ENCODE measurements at regions not wholly inside any gene's neighbourhood (a gene's known extent, or its start where the extent isn't known, plus 50 kb on each side); places are given as distances from the start of the nearest gene placed in this dataset.
"Not testable (repeated sequence)": the region's sequence is repeated elsewhere in the genome, so short reads cannot be mapped to it uniquely, and the experiment has no call there.

DNA sequence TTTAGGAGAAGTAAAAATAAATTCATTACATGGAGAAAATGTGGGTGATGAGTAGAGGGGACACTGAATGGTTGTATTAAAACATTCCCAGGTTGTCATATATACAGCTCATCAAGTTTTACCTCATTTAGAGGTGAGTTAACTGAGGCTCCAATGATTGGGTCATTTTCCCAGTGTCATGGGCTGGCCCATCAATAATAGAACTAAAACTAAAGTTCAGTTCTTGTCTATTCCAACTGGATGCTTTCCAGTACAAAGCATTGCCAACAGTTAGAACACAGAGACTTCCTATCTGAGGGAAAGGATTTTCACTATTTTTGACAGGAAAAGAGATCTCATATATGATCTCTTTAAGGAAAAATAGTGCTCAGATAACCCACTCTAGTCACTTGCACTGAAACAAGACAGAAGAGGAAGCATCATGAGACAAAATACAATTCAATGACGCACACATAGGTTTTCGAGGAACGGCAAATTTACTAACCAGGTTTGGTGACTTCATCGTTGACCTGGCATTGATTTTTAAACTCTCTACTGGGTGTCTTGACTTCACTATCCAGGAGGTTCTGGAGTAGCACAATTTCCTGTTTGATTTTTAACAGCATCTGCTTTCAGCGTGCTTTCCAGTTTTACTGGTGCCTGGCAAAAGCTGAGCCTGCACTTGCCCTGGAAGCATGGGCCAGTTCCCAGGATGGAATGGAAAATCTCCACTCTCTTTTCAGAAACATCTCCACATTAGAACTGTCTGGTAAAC lies 195.5 kb upstream of the FBXL4 start:
- H3K4me3 Mint-ChIP-seq (ENCODE audit: low read depth, unreplicated experiment): no peak overlapping the region
- H3K9me3 Mint-ChIP-seq (ENCODE audit: low read depth, unreplicated experiment): no peaks in the 10 kb centered on the region
- TF ChIP-seq, protein P1, sequence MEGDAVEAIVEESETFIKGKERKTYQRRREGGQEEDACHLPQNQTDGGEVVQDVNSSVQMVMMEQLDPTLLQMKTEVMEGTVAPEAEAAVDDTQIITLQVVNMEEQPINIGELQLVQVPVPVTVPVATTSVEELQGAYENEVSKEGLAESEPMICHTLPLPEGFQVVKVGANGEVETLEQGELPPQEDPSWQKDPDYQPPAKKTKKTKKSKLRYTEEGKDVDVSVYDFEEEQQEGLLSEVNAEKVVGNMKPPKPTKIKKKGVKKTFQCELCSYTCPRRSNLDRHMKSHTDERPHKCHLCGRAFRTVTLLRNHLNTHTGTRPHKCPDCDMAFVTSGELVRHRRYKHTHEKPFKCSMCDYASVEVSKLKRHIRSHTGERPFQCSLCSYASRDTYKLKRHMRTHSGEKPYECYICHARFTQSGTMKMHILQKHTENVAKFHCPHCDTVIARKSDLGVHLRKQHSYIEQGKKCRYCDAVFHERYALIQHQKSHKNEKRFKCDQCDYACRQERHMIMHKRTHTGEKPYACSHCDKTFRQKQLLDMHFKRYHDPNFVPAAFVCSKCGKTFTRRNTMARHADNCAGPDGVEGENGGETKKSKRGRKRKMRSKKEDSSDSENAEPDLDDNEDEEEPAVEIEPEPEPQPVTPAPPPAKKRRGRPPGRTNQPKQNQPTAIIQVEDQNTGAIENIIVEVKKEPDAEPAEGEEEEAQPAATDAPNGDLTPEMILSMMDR (IDR thresholded peaks at IDR 0.05; ENCODE audit: unreplicated experiment): no peak
- no TSS peak for BruUV-seq (replicated peaks)
- intact Hi-C loops (cut with micrococcal nuclease; ENCODE audit: unreplicated experiment): no loop called here
- H3K4me1 Mint-ChIP-seq (ENCODE audit: low read depth, unreplicated experiment): no peaks in the 10 kb centered on the region
- no peaks in the 10 kb centered on the region for H3K27me3 Mint-ChIP-seq (ENCODE audit: unreplicated experiment)
- DNase-seq: no peak
- H3K27ac Mint-ChIP-seq (ENCODE audit: unreplicated experiment): no peak overlapping the region
- H3K36me3 Mint-ChIP-seq (ENCODE audit: insufficient read depth, unreplicated experiment): no peaks in the 10 kb centered on the region
- CTCF ChIA-PET: interaction anchor here (1.2 kb wide), 1 partner anchor 98 kb away, joined by 3 read pairs; no protein-coding TSS in a partner anchor

DNA sequence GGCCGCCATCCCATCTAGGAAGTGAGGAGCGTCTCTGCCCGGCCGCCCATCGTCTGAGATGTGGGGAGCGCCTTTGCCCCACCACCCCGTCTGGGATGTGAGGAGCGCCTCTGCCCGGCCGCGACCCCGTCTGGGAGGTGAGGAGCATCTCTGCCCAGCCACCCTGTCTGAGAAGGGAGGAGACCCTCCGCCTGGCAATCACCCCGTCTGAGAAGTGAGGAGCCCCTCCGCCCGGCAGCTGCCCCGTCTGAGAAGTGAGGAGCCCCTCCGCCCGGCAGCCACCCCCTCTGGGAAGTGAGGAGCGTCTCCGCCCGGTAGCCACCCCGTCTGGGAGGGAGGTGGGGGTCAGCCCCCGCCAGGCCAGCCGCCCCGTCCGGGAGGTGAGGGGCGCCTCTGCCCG lies 194.2 kb upstream of the FBXL4 start:
- BruUV-seq (replicated peaks); H3K4me1 Mint-ChIP-seq (ENCODE audit: low read depth, unreplicated experiment); intact Hi-C loops (cut with micrococcal nuclease; ENCODE audit: unreplicated experiment); CTCF ChIA-PET; H3K9me3 Mint-ChIP-seq (ENCODE audit: low read depth, unreplicated experiment); H3K27ac Mint-ChIP-seq (ENCODE audit: unreplicated experiment); H3K36me3 Mint-ChIP-seq (ENCODE audit: insufficient read depth, unreplicated experiment); DNase-seq; H3K4me3 Mint-ChIP-seq (ENCODE audit: low read depth, unreplicated experiment); H3K27me3 Mint-ChIP-seq (ENCODE audit: unreplicated experiment): not testable (repeated sequence)

DNA sequence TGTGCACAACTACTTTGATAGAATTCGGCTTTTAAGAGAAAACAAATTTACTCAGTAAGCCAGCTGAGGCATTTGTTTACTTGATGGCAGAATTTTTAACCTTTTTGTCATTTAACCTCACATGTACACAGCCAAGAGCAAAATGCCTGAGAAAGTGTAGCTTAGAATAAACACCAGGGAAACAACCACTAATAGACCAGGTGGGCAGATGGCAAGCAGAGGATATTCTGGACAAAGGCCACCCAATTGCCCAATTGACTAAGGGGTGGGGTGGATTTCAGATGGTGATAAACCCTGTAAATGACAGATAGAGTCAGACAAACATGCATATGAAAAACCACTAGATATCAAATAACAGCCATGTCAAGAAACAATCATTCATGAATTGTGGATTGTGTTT lies 190.7 kb upstream of the FBXL4 start:
- CTCF ChIA-PET: no interaction called here
- BruUV-seq (replicated peaks): no TSS peak
- Mint-ChIP-seq H3K9me3 (ENCODE audit: low read depth, unreplicated experiment) (no peaks in the 10 kb centered on the region), H3K27me3 (ENCODE audit: unreplicated experiment) (no peaks in the 10 kb centered on the region), H3K27ac (ENCODE audit: unreplicated experiment) (no peak overlapping the region), H3K4me3 (ENCODE audit: low read depth, unreplicated experiment) (no peak overlapping the region), H3K4me1 (ENCODE audit: low read depth, unreplicated experiment) (no peaks in the 10 kb centered on the region), H3K36me3 (ENCODE audit: insufficient read depth, unreplicated experiment) (no peaks in the 10 kb centered on the region)
- no peak for DNase-seq
- intact Hi-C loops (cut with micrococcal nuclease; ENCODE audit: unreplicated experiment): no loop called here
- TF ChIP-seq, protein P1 (IDR thresholded peaks at IDR 0.05; ENCODE audit: unreplicated experiment): no peak

DNA sequence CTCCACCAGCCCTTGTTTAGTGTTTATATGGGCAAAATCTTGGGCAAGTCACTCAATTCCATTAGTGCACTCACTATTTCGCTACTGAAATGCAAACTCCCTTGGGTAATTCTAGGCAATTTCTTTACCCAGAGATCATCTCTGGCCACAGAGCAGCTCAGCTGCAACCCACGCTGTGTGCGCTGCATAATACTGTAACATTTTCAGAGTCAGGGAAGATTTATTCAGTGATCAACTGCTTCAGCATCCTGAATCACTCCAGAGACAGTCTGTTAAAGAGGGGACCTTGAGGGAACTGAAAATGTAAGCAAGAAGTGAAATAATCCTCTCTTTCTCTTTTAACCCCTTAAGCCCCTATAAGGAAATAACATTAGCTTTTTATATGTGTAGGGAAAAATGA lies 189.6 kb upstream of the FBXL4 start:
- no TSS peak for BruUV-seq (replicated peaks)
- Mint-ChIP-seq H3K4me3 (ENCODE audit: low read depth, unreplicated experiment) (no peak overlapping the region), H3K36me3 (ENCODE audit: insufficient read depth, unreplicated experiment) (no peaks in the 10 kb centered on the region), H3K27me3 (ENCODE audit: unreplicated experiment) (no peaks in the 10 kb centered on the region), H3K4me1 (ENCODE audit: low read depth, unreplicated experiment) (no peaks in the 10 kb centered on the region), H3K27ac (ENCODE audit: unreplicated experiment) (no peak overlapping the region), H3K9me3 (ENCODE audit: low read depth, unreplicated experiment) (no peaks in the 10 kb centered on the region)
- TF ChIP-seq, protein P1 (IDR thresholded peaks at IDR 0.05; ENCODE audit: unreplicated experiment): no peak
- intact Hi-C loops (cut with micrococcal nuclease; ENCODE audit: unreplicated experiment): no loop called here
- CTCF ChIA-PET: no interaction called here
- DNase-seq: no peak

DNA sequence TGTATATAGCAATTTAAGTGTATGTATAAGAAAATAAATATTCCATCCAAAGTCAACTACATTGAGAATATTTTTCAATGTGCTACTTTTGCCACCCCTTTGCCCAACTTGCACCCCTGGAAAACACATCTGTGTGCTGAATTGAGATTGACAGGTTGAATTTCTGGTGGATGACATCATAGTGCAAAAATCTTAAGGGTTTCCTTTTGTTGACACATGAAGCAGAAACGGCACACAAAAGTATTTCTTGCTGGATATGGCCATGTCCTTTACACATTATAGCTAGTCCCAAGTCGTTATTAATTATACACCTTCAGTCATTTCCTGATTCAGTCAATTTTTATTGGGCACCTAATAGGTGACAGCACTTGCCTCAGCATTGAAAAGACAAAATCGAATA lies 188.7 kb upstream of the FBXL4 start:
- Mint-ChIP-seq H3K27ac (ENCODE audit: unreplicated experiment) (no peak overlapping the region), H3K4me1 (ENCODE audit: low read depth, unreplicated experiment) (no peaks in the 10 kb centered on the region), H3K27me3 (ENCODE audit: unreplicated experiment) (no peaks in the 10 kb centered on the region), H3K4me3 (ENCODE audit: low read depth, unreplicated experiment) (no peak overlapping the region), H3K9me3 (ENCODE audit: low read depth, unreplicated experiment) (no peaks in the 10 kb centered on the region), H3K36me3 (ENCODE audit: insufficient read depth, unreplicated experiment) (no peaks in the 10 kb centered on the region)
- TF ChIP-seq, protein P1 (IDR thresholded peaks at IDR 0.05; ENCODE audit: unreplicated experiment): no peak
- no peak for DNase-seq
- intact Hi-C loops (cut with micrococcal nuclease; ENCODE audit: unreplicated experiment): no loop called here
- CTCF ChIA-PET: interaction anchor here (0.9 to 1.0 kb wide), 2 partner anchors 12 to 101 kb away, joined by 3 to 4 read pairs; no protein-coding TSS in a partner anchor
- BruUV-seq (replicated peaks): no TSS peak

Data from Calu3 (cell line).